ENCODE measurements at regions not wholly inside any gene's neighbourhood (a gene's known extent, or its start where the extent isn't known, plus 50 kb on each side); places are given as distances from the start of the nearest gene placed in this dataset.
"Not testable (repeated sequence)": the region's sequence is repeated elsewhere in the genome, so short reads cannot be mapped to it uniquely, and the experiment has no call there.

- no peak for TF ChIP-seq CTCF (IDR thresholded peaks at IDR 0.05; ENCODE audit: low read depth, low read length)
- H3K4me3 ChIP-seq (ENCODE audit: low read depth, low read length): no peak overlapping the region
- no peaks in the 10 kb centered on the region for H3K27me3 ChIP-seq (ENCODE audit: control insufficient read depth, insufficient read depth, low read length)
- H3K27ac ChIP-seq (ENCODE audit: low read depth, low read length): no peak overlapping the region
- POLR2A ChIA-PET: no interaction called here
- no peak for DNase-seq (ENCODE audit: low read depth, low spot score)
- CTCF ChIA-PET: interaction anchor here (0.6 to 1.0 kb wide), 2 partner anchors 35 to 138 kb away, joined by 3 to 5 read pairs; no protein-coding TSS in a partner anchor
- H3K9me3 ChIP-seq (ENCODE audit: control insufficient read depth, insufficient read depth, low read length): peaks cover 3% of the 10 kb centered on the region; the same call in 1 of the 2 replicates
These were observed 77.8 kb downstream of the TFAP2C start for GRCh38 chr20:56706867-56707360.

- DNase-seq (ENCODE audit: low read depth, low spot score): no peak
- H3K9me3 ChIP-seq (ENCODE audit: control insufficient read depth, insufficient read depth, low read length): no peaks in the 10 kb centered on the region
- POLR2A ChIA-PET: no interaction called here
- CTCF ChIA-PET: no interaction called here
- TF ChIP-seq CTCF (IDR thresholded peaks at IDR 0.05; ENCODE audit: low read depth, low read length): no peak
- H3K27ac ChIP-seq (ENCODE audit: low read depth, low read length): no peak overlapping the region
- no peak overlapping the region for H3K4me3 ChIP-seq (ENCODE audit: low read depth, low read length)
- no peaks in the 10 kb centered on the region for H3K27me3 ChIP-seq (ENCODE audit: control insufficient read depth, insufficient read depth, low read length)
These were observed 79.9 kb downstream of the TFAP2C start for GRCh38 chr20:56708991-56709390.

- Histone ChIP-seq H3K27ac (ENCODE audit: low read depth, low read length) (no peak overlapping the region), H3K9me3 (ENCODE audit: control insufficient read depth, insufficient read depth, low read length) (no peaks in the 10 kb centered on the region), H3K27me3 (ENCODE audit: control insufficient read depth, insufficient read depth, low read length) (no peaks in the 10 kb centered on the region), H3K4me3 (ENCODE audit: low read depth, low read length) (no peak overlapping the region)
- ChIA-PET POLR2A (no interaction called here), CTCF (no interaction called here)
- TF ChIP-seq CTCF (IDR thresholded peaks at IDR 0.05; ENCODE audit: low read depth, low read length): no peak
- no peak for DNase-seq (ENCODE audit: low read depth, low spot score)
These were observed 81.0 kb downstream of the TFAP2C start for GRCh38 chr20:56710125-56710524.

GRCh38 chr20:56710577-56710976, 81.5 kb downstream of the TFAP2C start:
- DNase-seq (ENCODE audit: low read depth, low spot score); CTCF ChIA-PET; H3K27ac ChIP-seq (ENCODE audit: low read depth, low read length); POLR2A ChIA-PET; H3K4me3 ChIP-seq (ENCODE audit: low read depth, low read length); H3K9me3 ChIP-seq (ENCODE audit: control insufficient read depth, insufficient read depth, low read length); H3K27me3 ChIP-seq (ENCODE audit: control insufficient read depth, insufficient read depth, low read length): not testable (repeated sequence)

GRCh38 chr20:56711018-56711417, 81.9 kb downstream of the TFAP2C start:
- CTCF ChIA-PET: no interaction called here

More at GRCh38 chr20:56711018-56711417, 81.9 kb downstream of the TFAP2C start:
- no peak for DNase-seq (ENCODE audit: low read depth, low spot score)
- POLR2A ChIA-PET: no interaction called here
- no peaks in the 10 kb centered on the region for H3K9me3 ChIP-seq (ENCODE audit: control insufficient read depth, insufficient read depth, low read length)
- H3K27ac ChIP-seq (ENCODE audit: low read depth, low read length): no peak overlapping the region
- no peak overlapping the region for H3K4me3 ChIP-seq (ENCODE audit: low read depth, low read length)
- no peak for TF ChIP-seq CTCF (IDR thresholded peaks at IDR 0.05; ENCODE audit: low read depth, low read length)
- H3K27me3 ChIP-seq (ENCODE audit: control insufficient read depth, insufficient read depth, low read length): peaks cover 4% of the 10 kb centered on the region

Data from AG04450 (cell line).